ENCODE measurements at regions not wholly inside any gene's neighbourhood (a gene's known extent, or its start where the extent isn't known, plus 50 kb on each side); places are given as distances from the start of the nearest gene placed in this dataset.

GRCh38 chr18:1528447-1528846 lies 623.8 kb downstream of the ADCYAP1 start:
- FAIRE-seq, result no peak
- Histone ChIP-seq H3K36me3 (ENCODE audit: control insufficient read depth, insufficient read depth, low read length) (no peaks in the 10 kb centered on the region), H3K27me3 (ENCODE audit: control insufficient read depth, insufficient read depth, low read length) (no peaks in the 10 kb centered on the region), H3K4me3 (ENCODE audit: low read depth, low read length) (no peak overlapping the region)
- TF ChIP-seq CTCF (IDR thresholded peaks at IDR 0.05; ENCODE audit: insufficient read depth, low read length, severe bottlenecking), result no peak
- no peak for DNase-seq (ENCODE audit: low read depth)

GRCh38 chr18:1528964-1529509 lies 624.4 kb downstream of the ADCYAP1 start:
- FAIRE-seq, result no peak
- no peak for TF ChIP-seq CTCF (IDR thresholded peaks at IDR 0.05; ENCODE audit: insufficient read depth, low read length, severe bottlenecking)

GRCh38 chr18:1530650-1531049 lies 626.0 kb downstream of the ADCYAP1 start:
- FAIRE-seq, result no peak
- Histone ChIP-seq H3K27me3 (ENCODE audit: control insufficient read depth, insufficient read depth, low read length) (no peaks in the 10 kb centered on the region), H3K4me3 (ENCODE audit: low read depth, low read length) (no peak overlapping the region), H3K36me3 (ENCODE audit: control insufficient read depth, insufficient read depth, low read length) (no peaks in the 10 kb centered on the region)
- no peak for TF ChIP-seq CTCF (IDR thresholded peaks at IDR 0.05; ENCODE audit: insufficient read depth, low read length, severe bottlenecking)
- no peak for DNase-seq (ENCODE audit: low read depth)

More at GRCh38 chr18:1528964-1529509, 624.4 kb downstream of the ADCYAP1 start:
- H3K27me3 ChIP-seq (ENCODE audit: control insufficient read depth, insufficient read depth, low read length), result no peaks in the 10 kb centered on the region
- no peak for DNase-seq (ENCODE audit: low read depth)
- H3K4me3 ChIP-seq (ENCODE audit: low read depth, low read length), result no peak overlapping the region
- no peaks in the 10 kb centered on the region for H3K36me3 ChIP-seq (ENCODE audit: control insufficient read depth, insufficient read depth, low read length)

GRCh38 chr18:1539276-1539675 lies 634.6 kb downstream of the ADCYAP1 start:
- Histone ChIP-seq H3K4me3 (ENCODE audit: low read depth, low read length) (no peak overlapping the region), H3K36me3 (ENCODE audit: control insufficient read depth, insufficient read depth, low read length) (no peaks in the 10 kb centered on the region), H3K27me3 (ENCODE audit: control insufficient read depth, insufficient read depth, low read length) (no peaks in the 10 kb centered on the region)
- DNase-seq (ENCODE audit: low read depth) (no peak), FAIRE-seq (no peak)
- TF ChIP-seq CTCF (IDR thresholded peaks at IDR 0.05; ENCODE audit: insufficient read depth, low read length, severe bottlenecking), result no peak

- FAIRE-seq, result no peak
Measured at GRCh38 chr18:1541478-1541877, 636.8 kb downstream of the ADCYAP1 start.

More at GRCh38 chr18:1541478-1541877, 636.8 kb downstream of the ADCYAP1 start:
- TF ChIP-seq CTCF (IDR thresholded peaks at IDR 0.05; ENCODE audit: insufficient read depth, low read length, severe bottlenecking), result no peak
- Histone ChIP-seq H3K36me3 (ENCODE audit: control insufficient read depth, insufficient read depth, low read length) (no peaks in the 10 kb centered on the region), H3K4me3 (ENCODE audit: low read depth, low read length) (no peak overlapping the region), H3K27me3 (ENCODE audit: control insufficient read depth, insufficient read depth, low read length) (no peaks in the 10 kb centered on the region)
- DNase-seq (ENCODE audit: low read depth), result no peak

Data from bronchial epithelial cell (primary cell).